Prostate gland (tissue), 2 donors: ENCODE measurements at regions not wholly inside any gene's neighbourhood (a gene's known extent, or its start where the extent isn't known, plus 50 kb on each side); places are given as distances from the start of the nearest gene placed in this dataset.

ENCODE experiments used
- DNase-seq: peaks from one replicate; pipeline ENCODE4 v3.0.0-alpha.2; 2019; ENCODE audit warnings: low spot score
- H3K27ac ChIP-seq, 2 donors: fragments of 200-600 bp; sonication (generic); 2 replicates each; pipeline ENCODE4 v1.5.1; 2017 to 2019
- H3K27me3 ChIP-seq: fragments of 200-600 bp; sonication (generic); replicated peaks from 2 replicates; pipeline ENCODE4 v1.5.1; 2019; ENCODE audit not compliant: insufficient read depth
- H3K36me3 ChIP-seq, 2 donors: fragments of 200-600 bp; sonication (generic); 1 replicate in 1 of 2; 2 replicates in 1 of 2; pipeline versions ENCODE4 v1.5.1 to v1.8.1; 2017 to 2019
- H3K4me1 ChIP-seq: fragments of 200-600 bp; sonication (generic); replicated peaks from 2 replicates; pipeline ENCODE4 v1.5.1; 2019
- H3K4me3 ChIP-seq, 2 donors: fragments of 200-600 bp; sonication (generic); 2 replicates each; pipeline ENCODE4 v1.5.1; 2017 to 2019
- H3K9me3 ChIP-seq: fragments of 200-600 bp; sonication (generic); 2 replicates; pipeline ENCODE4 v1.5.1; 2017
- POLR2A ChIP-seq: fragments of 450-650 bp; IDR thresholded peaks from one replicate; pipeline ENCODE4 v1.6.1; 2016; ENCODE audit warnings: antibody characterized with exemption, mild to moderate bottlenecking
- POLR2AphosphoS5 ChIP-seq: sonication (generic); formaldehyde crosslinking; IDR thresholded peaks from one replicate; pipeline ENCODE4 v1.6.1; 2017; ENCODE audit warnings: antibody characterized with exemption
- WGBS: methylation state at CpG from one replicate; pipeline ENCODE4 v1.1.5; 2018; 5-methylcytosine and 5-hydroxymethylcytosine counted together
- intact Hi-C: fragments of 100-400 bp; cut with DNase I; formaldehyde crosslinking; loops from one replicate; pipeline ENCODE4 v1.14.2; 2022
- TF ChIP-seq, protein P1 (sequence below), 4 experiments: fragments of 200-600 bp in 2 of 4; fragments of 450-650 bp in 2 of 4; sonication (generic) in 2 of 4; IDR thresholded peaks; 1 replicate in 3 of 4; 2 replicates in 1 of 4; pipeline ENCODE4 v1.5.1; 2016 to 2019; ENCODE audit warnings: antibody characterized with exemption in 4 of 4, mild to moderate bottlenecking in 2 of 4, moderate library complexity in 2 of 4

- intact Hi-C loops = loop anchor here (10.0 kb wide), 1 partner anchor 803 kb away; no protein-coding TSS in a partner anchor
- no peak overlapping the region for H3K27ac ChIP-seq
Measured at GRCh38 chr1:87957331-87957730, 628.7 kb downstream of the LMO4 start.

DNA sequence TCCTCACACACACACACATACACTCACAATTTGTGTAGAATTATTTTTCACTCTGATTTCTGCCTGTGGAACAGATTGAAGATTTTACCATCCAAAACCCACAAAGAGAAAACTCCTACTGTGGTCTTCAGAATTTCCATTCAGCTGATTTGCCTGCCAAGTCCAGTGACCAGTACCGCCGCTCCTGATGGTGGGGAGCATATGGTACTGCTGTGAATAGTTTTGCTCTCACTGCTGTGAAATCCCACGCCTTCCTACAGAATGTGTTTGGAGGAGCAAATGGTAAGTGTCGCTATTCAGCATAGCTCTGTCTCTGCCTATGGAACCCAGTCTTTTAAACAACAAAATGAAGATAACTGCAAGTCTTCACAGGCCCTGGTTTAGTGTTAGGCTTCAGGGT, 629.5 kb downstream of the LMO4 start:
- H3K9me3 ChIP-seq = no peaks in the 10 kb centered on the region
- H3K4me3 ChIP-seq = no peak overlapping the region
- H3K27ac ChIP-seq = no peak overlapping the region
- intact Hi-C loops = loop anchor here (10.0 kb wide), 1 partner anchor 803 kb away; no protein-coding TSS in a partner anchor
- DNase-seq = no peak
- H3K36me3 ChIP-seq = no peaks in the 10 kb centered on the region
- no peaks in the 10 kb centered on the region for H3K27me3 ChIP-seq
- no peak for TF ChIP-seq POLR2AphosphoS5
- TF ChIP-seq, protein P1, sequence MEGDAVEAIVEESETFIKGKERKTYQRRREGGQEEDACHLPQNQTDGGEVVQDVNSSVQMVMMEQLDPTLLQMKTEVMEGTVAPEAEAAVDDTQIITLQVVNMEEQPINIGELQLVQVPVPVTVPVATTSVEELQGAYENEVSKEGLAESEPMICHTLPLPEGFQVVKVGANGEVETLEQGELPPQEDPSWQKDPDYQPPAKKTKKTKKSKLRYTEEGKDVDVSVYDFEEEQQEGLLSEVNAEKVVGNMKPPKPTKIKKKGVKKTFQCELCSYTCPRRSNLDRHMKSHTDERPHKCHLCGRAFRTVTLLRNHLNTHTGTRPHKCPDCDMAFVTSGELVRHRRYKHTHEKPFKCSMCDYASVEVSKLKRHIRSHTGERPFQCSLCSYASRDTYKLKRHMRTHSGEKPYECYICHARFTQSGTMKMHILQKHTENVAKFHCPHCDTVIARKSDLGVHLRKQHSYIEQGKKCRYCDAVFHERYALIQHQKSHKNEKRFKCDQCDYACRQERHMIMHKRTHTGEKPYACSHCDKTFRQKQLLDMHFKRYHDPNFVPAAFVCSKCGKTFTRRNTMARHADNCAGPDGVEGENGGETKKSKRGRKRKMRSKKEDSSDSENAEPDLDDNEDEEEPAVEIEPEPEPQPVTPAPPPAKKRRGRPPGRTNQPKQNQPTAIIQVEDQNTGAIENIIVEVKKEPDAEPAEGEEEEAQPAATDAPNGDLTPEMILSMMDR (IDR thresholded peaks at IDR 0.05) = no peak
- TF ChIP-seq POLR2A = no peak
- 95% methylated on average over 4 of the region's 4 CpGs for WGBS
- H3K4me1 ChIP-seq = no peaks in the 10 kb centered on the region

More at GRCh38 chr1:87957331-87957730, 628.7 kb downstream of the LMO4 start:
- TF ChIP-seq POLR2A = no peak
- TF ChIP-seq, protein P1 (IDR thresholded peaks at IDR 0.05) = no peak
- TF ChIP-seq POLR2AphosphoS5 = no peak
- Histone ChIP-seq H3K4me1 (no peaks in the 10 kb centered on the region), H3K27me3 (no peaks in the 10 kb centered on the region), H3K4me3 (no peak overlapping the region), H3K9me3 (no peaks in the 10 kb centered on the region), H3K36me3 (no peaks in the 10 kb centered on the region)
- WGBS = 93% methylated on average over 3 of the region's 3 CpGs
- DNase-seq = no peak

GRCh38 chr1:87958716-87959115, 630.0 kb downstream of the LMO4 start:
- intact Hi-C loops = loop anchor here (10.0 kb wide), 1 partner anchor 804 kb away; no protein-coding TSS in a partner anchor
- no peak for TF ChIP-seq POLR2AphosphoS5
- TF ChIP-seq POLR2A = no peak
- TF ChIP-seq, protein P1 (IDR thresholded peaks at IDR 0.05) = no peak

DNA sequence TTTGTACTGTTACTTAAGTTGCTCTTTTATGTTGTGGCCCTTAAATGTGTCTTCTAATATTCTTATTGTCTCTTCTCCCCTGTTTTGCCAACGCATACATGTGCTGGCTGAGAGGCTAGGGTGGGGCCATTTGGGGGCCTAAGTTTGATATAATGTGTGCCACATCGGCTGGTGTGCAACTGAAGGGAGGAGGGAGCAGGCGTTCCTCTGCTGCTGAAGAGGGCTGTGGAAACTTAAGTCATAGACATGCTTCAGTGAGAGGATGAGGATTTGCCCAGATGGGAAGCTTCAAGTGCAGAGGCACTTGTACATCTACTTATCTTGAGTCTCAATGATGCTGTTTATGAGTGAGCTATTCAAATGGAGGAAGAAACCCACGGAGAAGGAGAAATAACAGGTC, 630.6 kb downstream of the LMO4 start:
- H3K36me3 ChIP-seq = no peaks in the 10 kb centered on the region
- H3K4me1 ChIP-seq = no peaks in the 10 kb centered on the region
- intact Hi-C loops = loop anchor here (10.0 kb wide), 1 partner anchor 804 kb away; no protein-coding TSS in a partner anchor
- H3K27ac ChIP-seq = no peak overlapping the region
- H3K27me3 ChIP-seq = no peaks in the 10 kb centered on the region
- no peak for DNase-seq
- TF ChIP-seq, protein P1 (IDR thresholded peaks at IDR 0.05) = no peak
- TF ChIP-seq POLR2A (no peak), POLR2AphosphoS5 (no peak)
- no peaks in the 10 kb centered on the region for H3K9me3 ChIP-seq
- WGBS = 91% methylated on average over 4 of the region's 4 CpGs
- H3K4me3 ChIP-seq = no peak overlapping the region

More at GRCh38 chr1:87958716-87959115, 630.0 kb downstream of the LMO4 start:
- no peaks in the 10 kb centered on the region for H3K27me3 ChIP-seq
- no peaks in the 10 kb centered on the region for H3K4me1 ChIP-seq
- no peaks in the 10 kb centered on the region for H3K36me3 ChIP-seq
- no peak overlapping the region for H3K27ac ChIP-seq
- no peak overlapping the region for H3K4me3 ChIP-seq
- H3K9me3 ChIP-seq = no peaks in the 10 kb centered on the region
- 84% methylated on average over 1 of the region's 1 CpG for WGBS
- DNase-seq = no peak

DNA sequence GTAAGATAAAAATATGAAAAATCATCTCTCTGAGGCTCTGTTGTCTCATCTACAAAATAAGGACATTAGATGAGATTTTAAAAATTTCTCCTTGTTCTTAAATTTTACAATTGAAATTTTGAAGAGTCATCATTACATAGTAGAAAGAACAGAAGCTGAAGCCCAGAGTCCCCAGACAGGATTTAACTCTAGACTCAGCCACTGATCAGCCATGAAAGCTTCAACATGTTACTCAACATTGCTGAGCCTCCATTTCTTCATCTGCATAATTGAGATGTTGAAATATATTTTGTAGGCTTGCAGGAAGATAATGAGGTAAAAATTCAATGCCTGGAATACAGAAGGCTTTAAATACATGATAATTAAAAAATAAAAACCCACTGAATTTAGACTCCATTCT, 633.3 kb downstream of the LMO4 start:
- no peak for DNase-seq
- intact Hi-C loops = no loop called here
- no peaks in the 10 kb centered on the region for H3K9me3 ChIP-seq
- no peak overlapping the region for H3K4me3 ChIP-seq
- no peaks in the 10 kb centered on the region for H3K36me3 ChIP-seq
- TF ChIP-seq POLR2AphosphoS5 (no peak), POLR2A (no peak)
- TF ChIP-seq, protein P1 (IDR thresholded peaks at IDR 0.05) = no peak
- no peaks in the 10 kb centered on the region for H3K4me1 ChIP-seq
- H3K27me3 ChIP-seq = no peaks in the 10 kb centered on the region
- H3K27ac ChIP-seq = no peak overlapping the region
